Effector memory CD8-positive, alpha-beta T cell (primary cell): ENCODE measurements at regions not wholly inside any gene's neighbourhood (a gene's known extent, or its start where the extent isn't known, plus 50 kb on each side); places are given as distances from the start of the nearest gene placed in this dataset.
"Not testable (repeated sequence)": the region's sequence is repeated elsewhere in the genome, so short reads cannot be mapped to it uniquely, and the experiment has no call there.

ENCODE experiments used
- ATAC-seq: fragments of 150-1000 bp; cut with Tn5 transposase; replicated peaks from 2 replicates; pipeline ENCODE4 v1.10.0; 2021; ENCODE audit warnings: mild to moderate bottlenecking, moderate library complexity
- DNase-seq, 3 experiments: peaks; one replicate each; pipeline ENCODE4 v3.0.0; 2021
- H3K27ac Mint-ChIP-seq, 2 donors: one replicate each; pipeline ENCODE4 v1.8.0; 2022; ENCODE audit warnings: mild to moderate bottlenecking in 2 of 2, mixed read lengths in 2 of 2, moderate library complexity in 2 of 2
- H3K27me3 Mint-ChIP-seq, 2 donors: one replicate each; pipeline ENCODE4 v1.8.0; 2022; ENCODE audit warnings: mixed read lengths in 2 of 2
- H3K36me3 Mint-ChIP-seq: one replicate; pipeline ENCODE4 v1.8.0; 2022; ENCODE audit warnings: mild to moderate bottlenecking, moderate library complexity, mixed read lengths; ENCODE audit not compliant: insufficient read depth
- H3K4me1 Mint-ChIP-seq, 2 donors: one replicate each; pipeline ENCODE4 v1.8.0; 2022; ENCODE audit warnings: low read depth in 2 of 2, mixed read lengths in 2 of 2
- H3K4me3 Mint-ChIP-seq, 2 donors: one replicate each; pipeline ENCODE4 v1.8.0; 2022; ENCODE audit warnings: mild to moderate bottlenecking in 2 of 2, mixed read lengths in 2 of 2, moderate library complexity in 2 of 2
- H3K9me3 Mint-ChIP-seq, 2 donors: one replicate each; pipeline ENCODE4 v1.8.0; 2022; ENCODE audit warnings: mixed read lengths in 2 of 2

DNA sequence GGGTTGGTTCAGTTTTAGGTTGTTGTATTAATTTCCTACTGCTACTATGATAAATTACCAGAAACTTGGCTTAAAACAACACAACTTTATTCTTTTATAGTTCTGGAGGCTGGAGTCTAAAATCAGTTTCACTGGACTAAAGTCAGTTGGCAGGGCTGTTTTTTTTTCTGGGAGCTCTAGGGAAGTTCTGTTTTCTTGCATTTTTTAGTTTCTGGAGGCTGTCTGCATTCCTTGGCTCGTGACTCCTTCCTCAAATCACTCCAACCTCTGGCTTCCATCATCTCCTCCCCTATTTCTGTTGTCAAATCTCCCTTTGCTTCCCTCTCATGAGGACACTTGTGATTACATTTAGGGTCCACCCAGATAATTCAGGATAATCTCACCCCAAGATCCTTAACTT is 51.3 kb upstream of the SUB1 start:
- Mint-ChIP-seq H3K9me3 (no peaks in the 10 kb centered on the region), H3K36me3 (peaks cover 17% of the 10 kb centered on the region), H3K27ac (peak overlapping the region in 1 of 2 donors; percentile 36), H3K4me1 (peaks cover 37 to 46% of the 10 kb centered on the region in 2 donors), H3K27me3 (no peaks in the 10 kb centered on the region), H3K4me3 (peak overlapping the region in 1 of 2 donors; percentile 87)
- ATAC-seq (no peak), DNase-seq (no peak)

DNA sequence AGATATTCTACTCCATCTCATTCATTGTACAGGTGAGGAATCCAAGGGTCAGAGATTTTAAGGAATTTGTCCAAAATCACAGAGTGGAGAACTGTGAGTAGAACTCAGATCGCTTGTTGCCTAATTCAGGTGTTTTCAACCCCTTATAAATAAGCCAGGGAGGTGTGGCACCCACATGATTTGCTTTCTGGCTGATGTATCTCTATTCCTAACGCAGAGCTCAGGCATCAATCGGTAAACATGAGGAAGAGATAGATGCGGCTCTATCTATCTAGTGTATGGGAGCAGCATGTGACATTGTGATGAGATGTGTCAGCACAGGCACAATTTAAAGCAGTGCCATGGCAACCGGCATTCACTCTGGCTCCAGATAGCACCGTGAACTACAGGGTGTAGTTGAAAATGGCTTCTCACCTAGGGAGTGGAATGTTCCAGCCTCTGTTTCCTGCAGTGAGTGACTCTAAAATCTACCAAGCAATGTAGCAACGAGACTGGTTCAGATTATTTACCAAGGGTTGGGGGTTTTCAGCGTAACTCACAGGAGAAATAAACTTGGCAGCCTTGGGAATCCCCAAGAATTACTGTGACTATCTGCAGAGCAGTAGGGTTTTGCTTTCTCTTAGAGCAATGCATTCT is 53.4 kb upstream of the SUB1 start:
- H3K27me3 Mint-ChIP-seq, result no peaks in the 10 kb centered on the region
- ATAC-seq (peak; percentile 77), DNase-seq (peak; percentile 35 to 50 (median 39))
- peaks cover 25 to 33% of the 10 kb centered on the region in 2 donors for H3K4me1 Mint-ChIP-seq
- H3K36me3 Mint-ChIP-seq, result peaks cover 17% of the 10 kb centered on the region
- H3K4me3 Mint-ChIP-seq, result peak overlapping the region; percentile 87 to 91
- peak overlapping the region; percentile 94 to 96 for H3K27ac Mint-ChIP-seq
- no peaks in the 10 kb centered on the region for H3K9me3 Mint-ChIP-seq

DNA sequence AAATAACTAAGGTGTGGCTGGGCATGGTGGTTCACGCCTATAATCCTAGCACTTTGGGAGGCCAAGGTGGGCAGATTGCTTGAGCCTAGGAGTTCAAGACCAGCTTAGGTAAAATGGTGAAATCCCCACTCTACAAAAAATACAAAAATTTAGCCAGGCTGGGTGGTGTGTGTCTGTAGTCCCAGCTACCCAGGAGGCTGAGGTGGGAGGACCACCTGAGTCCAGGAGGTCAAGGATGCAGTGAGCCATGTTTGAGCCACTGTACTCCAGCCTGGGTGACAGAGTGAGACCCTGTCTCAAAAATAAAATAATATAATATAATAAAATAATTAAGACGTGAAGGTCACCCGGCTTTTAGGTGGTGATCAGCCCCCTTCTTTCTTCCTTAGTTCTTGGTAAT is 58.0 kb upstream of the SUB1 start:
- not testable (repeated sequence) for H3K27me3 Mint-ChIP-seq, H3K9me3 Mint-ChIP-seq, H3K4me3 Mint-ChIP-seq, ATAC-seq, DNase-seq
- peaks cover 14% of the 10 kb centered on the region for H3K36me3 Mint-ChIP-seq
- peaks cover 12 to 17% of the 10 kb centered on the region in 2 donors for H3K4me1 Mint-ChIP-seq
- peak overlapping the region in 1 of 2 donors; percentile 14 for H3K27ac Mint-ChIP-seq

DNA sequence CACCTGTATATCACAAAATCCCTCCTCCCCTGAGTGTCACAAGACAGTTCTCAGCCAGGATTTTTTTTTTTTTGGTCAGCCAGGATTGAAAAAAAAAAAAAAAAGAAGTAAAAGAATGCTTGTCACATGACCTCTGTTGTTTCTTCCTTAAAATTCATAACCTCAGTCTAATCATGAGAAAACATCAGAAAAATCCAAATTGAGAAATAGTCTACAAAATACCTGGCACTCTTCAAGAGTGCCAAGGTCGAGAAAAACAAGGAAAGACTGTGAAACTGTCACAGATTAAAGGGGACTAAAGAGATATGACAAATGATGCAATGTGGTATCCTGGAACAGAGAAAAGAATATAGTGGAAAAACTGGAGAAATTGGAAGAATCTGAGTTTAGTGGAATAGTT is 58.5 kb upstream of the SUB1 start:
- Mint-ChIP-seq H3K27me3 (peaks cover 0 to 6% of the 10 kb centered on the region in 2 donors), H3K4me1 (peaks cover 8 to 11% of the 10 kb centered on the region in 2 donors), H3K9me3 (no peaks in the 10 kb centered on the region), H3K36me3 (peaks cover 10% of the 10 kb centered on the region), H3K4me3 (no peak overlapping the region), H3K27ac (no peak overlapping the region)
- no peak for ATAC-seq
- DNase-seq, result no peak

DNA sequence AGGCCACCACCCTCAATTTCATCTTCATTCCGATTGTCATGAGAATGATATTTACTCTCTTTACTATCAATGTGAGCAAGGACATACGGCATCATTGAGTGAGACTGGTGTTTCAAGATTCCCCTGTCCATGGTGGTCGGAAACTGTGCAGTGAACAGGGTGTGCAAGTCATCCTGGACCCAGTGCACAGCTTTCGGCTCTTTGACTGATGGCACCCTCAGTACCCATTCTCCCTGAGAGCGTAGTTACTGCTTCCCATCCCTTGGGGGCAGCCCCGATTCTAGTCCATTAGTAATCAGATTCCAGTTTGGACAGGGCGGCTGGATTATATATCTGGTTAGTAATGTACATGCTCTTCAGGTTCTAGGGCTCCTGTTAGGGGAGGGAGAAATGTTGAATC is 61.7 kb upstream of the SUB1 start:
- Mint-ChIP-seq H3K27me3 (peaks cover 0 to 6% of the 10 kb centered on the region in 2 donors), H3K36me3 (no peaks in the 10 kb centered on the region), H3K4me3 (no peak overlapping the region), H3K9me3 (no peaks in the 10 kb centered on the region), H3K27ac (no peak overlapping the region), H3K4me1 (peaks cover 0 to 3% of the 10 kb centered on the region in 2 donors)
- DNase-seq, result no peak
- ATAC-seq, result no peak

DNA sequence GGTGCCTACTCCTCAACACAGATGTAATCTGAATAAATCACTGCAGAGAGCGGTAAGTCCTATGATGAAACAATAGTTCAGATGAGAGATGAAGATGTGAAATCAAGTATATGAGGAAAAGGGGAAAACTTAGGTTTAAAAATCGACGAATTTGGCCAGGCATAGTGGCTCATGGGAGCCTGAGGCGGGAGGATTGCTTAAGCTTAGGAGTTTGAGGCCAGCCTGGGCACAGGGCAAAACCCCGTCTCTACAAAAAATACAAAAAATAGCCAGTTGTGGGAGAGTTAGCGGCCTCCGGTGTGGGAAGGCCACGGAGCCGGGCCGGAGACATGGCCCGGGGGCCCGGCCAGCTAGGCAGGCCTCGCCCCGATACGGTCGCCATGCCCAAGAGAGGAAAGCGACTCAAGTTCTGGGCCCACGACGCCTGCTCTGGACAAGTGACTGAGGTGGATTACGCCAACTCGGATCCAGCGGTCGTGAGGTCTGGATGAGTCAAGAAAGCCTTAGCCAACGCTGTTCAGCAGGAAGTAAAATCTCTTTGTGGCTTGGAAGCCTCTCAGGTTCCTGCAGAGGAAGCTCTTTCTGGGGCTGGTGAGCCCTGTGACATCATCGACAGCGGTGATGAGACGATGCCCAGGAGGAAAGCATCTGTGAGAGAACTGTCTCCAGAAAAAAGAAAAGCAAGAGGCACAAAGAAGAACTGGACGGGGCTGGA is 62.8 kb upstream of the SUB1 start:
- peaks cover 4% of the 10 kb centered on the region for H3K36me3 Mint-ChIP-seq
- no peaks in the 10 kb centered on the region for H3K9me3 Mint-ChIP-seq
- H3K27ac Mint-ChIP-seq, result peak overlapping the region in 1 of 2 donors; percentile 14
- DNase-seq, result no peak
- H3K4me1 Mint-ChIP-seq, result peaks cover 0 to 3% of the 10 kb centered on the region in 2 donors
- peaks cover 0 to 6% of the 10 kb centered on the region in 2 donors for H3K27me3 Mint-ChIP-seq
- H3K4me3 Mint-ChIP-seq, result no peak overlapping the region
- ATAC-seq, result peak; percentile 49

DNA sequence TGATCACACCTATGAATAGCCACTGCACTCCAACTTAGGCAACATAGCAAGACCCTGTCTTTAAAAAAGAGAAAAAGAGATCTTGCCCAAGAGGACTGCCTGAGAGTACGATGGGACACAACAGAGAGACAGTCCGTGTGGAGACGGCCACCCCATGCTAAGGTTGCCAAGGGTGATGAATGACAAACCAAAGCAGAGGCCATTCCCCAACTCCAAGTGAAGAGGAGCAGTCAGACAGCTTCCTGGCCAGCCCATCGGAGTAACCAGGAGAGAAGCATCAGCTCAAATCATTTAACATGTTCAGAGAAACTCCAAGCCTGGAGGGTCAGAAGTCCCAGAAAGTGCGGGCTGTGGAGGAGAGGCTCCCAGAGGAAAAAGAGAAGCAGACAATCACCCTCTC is 63.9 kb upstream of the SUB1 start:
- ATAC-seq (no peak), DNase-seq (no peak)
- H3K36me3 Mint-ChIP-seq, result peaks cover 6% of the 10 kb centered on the region
- no peak overlapping the region for H3K4me3 Mint-ChIP-seq
- H3K4me1 Mint-ChIP-seq, result peaks cover 0 to 3% of the 10 kb centered on the region in 2 donors
- peaks cover 0 to 6% of the 10 kb centered on the region in 2 donors for H3K27me3 Mint-ChIP-seq
- H3K9me3 Mint-ChIP-seq, result no peaks in the 10 kb centered on the region
- no peak overlapping the region for H3K27ac Mint-ChIP-seq

DNA sequence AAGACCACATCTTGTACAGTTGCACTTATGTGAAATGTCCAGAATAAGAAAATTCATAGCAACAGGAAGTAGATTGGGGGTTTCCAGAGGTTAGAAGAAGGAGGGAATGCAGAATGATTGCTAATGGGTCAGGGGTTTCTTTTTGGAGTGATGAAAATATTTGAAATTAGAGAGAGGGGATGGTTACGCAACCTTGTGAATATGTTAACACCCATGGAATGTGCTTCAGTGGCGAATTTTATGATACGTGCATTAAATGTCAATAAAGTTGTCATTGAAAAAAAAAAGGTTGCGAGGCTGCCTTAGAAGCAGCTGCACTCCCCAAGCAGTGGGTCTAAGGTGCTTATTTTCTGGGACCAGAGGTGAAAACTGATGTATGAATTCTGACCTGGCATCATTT is 64.4 kb upstream of the SUB1 start:
- Mint-ChIP-seq H3K4me3 (no peak overlapping the region), H3K4me1 (peaks cover 0 to 3% of the 10 kb centered on the region in 2 donors), H3K36me3 (peaks cover 6% of the 10 kb centered on the region), H3K27ac (peak overlapping the region in 1 of 2 donors; percentile 4), H3K9me3 (no peaks in the 10 kb centered on the region), H3K27me3 (peaks cover 0 to 6% of the 10 kb centered on the region in 2 donors)
- DNase-seq (no peak), ATAC-seq (no peak)

DNA sequence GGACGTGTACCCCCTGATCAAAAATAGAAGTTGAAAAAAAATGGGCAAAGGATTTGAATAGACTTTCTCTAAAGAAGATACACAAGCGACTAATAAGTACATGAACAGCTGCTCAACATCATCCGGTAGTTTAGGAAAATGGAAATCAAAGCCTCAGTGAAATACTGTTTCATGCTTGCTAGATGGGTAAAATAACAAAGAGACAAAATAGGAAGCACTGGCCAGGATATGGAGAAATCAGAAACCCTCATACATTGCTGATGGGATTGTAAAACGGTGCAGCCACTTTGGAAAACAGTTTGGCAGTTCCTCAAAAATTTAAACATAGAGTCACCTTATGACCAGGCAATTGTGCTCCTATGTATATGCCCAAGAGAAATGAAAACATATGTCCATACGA is 65.0 kb upstream of the SUB1 start:
- ATAC-seq (no peak), DNase-seq (no peak)
- H3K9me3 Mint-ChIP-seq, result no peaks in the 10 kb centered on the region
- H3K4me1 Mint-ChIP-seq, result peaks cover 0 to 3% of the 10 kb centered on the region in 2 donors
- H3K36me3 Mint-ChIP-seq, result peaks cover 6% of the 10 kb centered on the region
- peaks cover 0 to 6% of the 10 kb centered on the region in 2 donors for H3K27me3 Mint-ChIP-seq
- no peak overlapping the region for H3K4me3 Mint-ChIP-seq
- peak overlapping the region in 1 of 2 donors; percentile 4 for H3K27ac Mint-ChIP-seq

DNA sequence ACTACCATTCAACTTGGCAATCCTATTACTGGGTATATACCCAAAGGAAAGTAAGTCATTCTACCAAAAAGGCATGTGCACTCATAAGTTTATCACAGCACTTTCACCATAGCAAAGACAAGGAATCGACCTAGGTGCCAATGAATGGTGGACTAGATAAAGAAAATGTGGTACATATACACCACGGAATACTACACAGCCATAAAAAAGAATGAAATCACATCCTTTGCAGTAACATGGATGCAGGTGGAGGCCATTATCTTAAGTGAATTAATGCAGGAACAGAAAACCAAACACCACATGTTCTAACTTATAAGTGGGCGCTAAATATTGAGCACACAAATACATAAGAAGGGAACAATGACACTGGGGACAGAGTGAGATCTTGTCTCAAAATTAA is 65.8 kb upstream of the SUB1 start:
- H3K4me3 Mint-ChIP-seq, result no peak overlapping the region
- H3K9me3 Mint-ChIP-seq, result no peaks in the 10 kb centered on the region
- H3K27ac Mint-ChIP-seq, result no peak overlapping the region
- H3K36me3 Mint-ChIP-seq, result peaks cover 6% of the 10 kb centered on the region
- peaks cover 0 to 3% of the 10 kb centered on the region in 2 donors for H3K4me1 Mint-ChIP-seq
- ATAC-seq, result no peak
- peaks cover 0 to 6% of the 10 kb centered on the region in 2 donors for H3K27me3 Mint-ChIP-seq
- no peak for DNase-seq

DNA sequence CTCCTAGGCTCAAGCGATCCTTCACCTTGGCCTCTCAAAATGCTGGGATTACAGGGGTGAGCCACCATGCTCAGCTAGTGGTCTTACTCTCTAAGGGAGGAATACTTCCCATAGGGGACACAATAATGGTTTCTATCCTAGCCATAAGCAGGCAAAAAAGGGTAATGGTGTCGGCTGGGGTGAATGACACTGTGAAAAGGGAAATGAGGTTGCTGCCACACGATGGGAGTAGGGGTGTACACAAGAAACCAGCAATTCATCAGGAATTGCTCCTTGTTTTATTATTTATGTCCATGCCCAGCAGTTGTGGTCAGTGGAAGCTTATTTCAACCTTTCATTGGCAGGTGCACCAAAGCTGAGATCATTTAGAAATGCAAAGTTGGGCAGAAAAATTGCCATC is 70.3 kb upstream of the ZFR start:
- no peaks in the 10 kb centered on the region for H3K9me3 Mint-ChIP-seq
- ATAC-seq (no peak), DNase-seq (no peak)
- peaks cover 6% of the 10 kb centered on the region for H3K36me3 Mint-ChIP-seq
- H3K4me1 Mint-ChIP-seq, result no peaks in the 10 kb centered on the region
- no peak overlapping the region for H3K4me3 Mint-ChIP-seq
- no peaks in the 10 kb centered on the region for H3K27me3 Mint-ChIP-seq
- H3K27ac Mint-ChIP-seq, result no peak overlapping the region

DNA sequence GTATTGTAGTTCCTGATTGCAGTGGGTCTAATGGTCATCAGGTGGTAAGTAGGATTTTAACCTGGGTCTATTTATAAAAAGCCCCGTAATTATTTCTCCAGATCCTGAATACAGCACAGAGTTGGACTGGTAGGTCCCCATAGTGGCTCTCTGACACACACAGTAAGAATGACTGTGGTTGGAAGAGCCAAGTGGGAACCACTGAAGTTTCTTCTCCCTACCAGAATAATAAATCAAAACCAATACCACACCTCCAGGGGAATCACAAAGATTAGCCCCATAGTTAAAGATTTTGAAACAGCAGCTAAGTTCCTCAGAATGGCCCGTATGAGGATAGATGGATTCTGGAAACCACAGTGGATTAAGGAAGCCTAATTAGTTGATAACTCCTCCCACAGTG is 68.4 kb upstream of the ZFR start:
- H3K9me3 Mint-ChIP-seq, result no peaks in the 10 kb centered on the region
- peaks cover 4% of the 10 kb centered on the region in 2 donors for H3K27me3 Mint-ChIP-seq
- DNase-seq, result no peak
- peaks cover 3% of the 10 kb centered on the region for H3K36me3 Mint-ChIP-seq
- no peaks in the 10 kb centered on the region for H3K4me1 Mint-ChIP-seq
- H3K27ac Mint-ChIP-seq, result no peak overlapping the region
- no peak for ATAC-seq
- H3K4me3 Mint-ChIP-seq, result no peak overlapping the region

DNA sequence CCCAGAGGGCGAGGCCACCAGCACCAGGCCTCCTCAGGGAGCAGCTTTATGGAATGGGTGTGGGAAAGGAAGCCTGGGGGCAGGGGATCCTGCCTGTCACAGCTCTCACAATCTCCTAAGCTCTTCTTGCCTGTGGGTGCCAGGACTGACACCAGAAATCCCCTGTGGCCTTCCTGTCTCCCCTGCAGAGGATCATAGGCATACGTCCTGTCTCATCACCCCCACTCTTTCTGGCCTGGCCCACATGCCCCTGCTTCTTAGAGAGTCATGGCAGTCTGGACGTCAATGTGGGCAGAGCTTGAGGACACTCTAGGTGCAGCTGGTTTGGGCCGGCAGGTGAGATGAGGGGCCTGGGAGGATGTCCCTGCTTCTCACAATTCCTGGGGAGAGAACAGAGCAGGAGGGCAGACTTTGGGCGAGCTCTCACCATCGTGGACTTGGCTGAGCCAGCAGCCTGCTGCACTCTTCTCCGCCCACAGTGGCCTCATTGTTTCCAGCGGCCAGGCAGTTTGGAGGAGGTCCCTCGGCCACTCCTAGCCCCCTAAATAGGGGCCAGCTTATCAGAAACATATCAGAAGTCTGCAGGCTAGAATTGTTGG is 67.3 kb upstream of the ZFR start:
- Mint-ChIP-seq H3K4me1 (no peaks in the 10 kb centered on the region), H3K9me3 (no peaks in the 10 kb centered on the region), H3K27ac (no peak overlapping the region), H3K36me3 (no peaks in the 10 kb centered on the region), H3K27me3 (peaks cover 7 to 8% of the 10 kb centered on the region in 2 donors), H3K4me3 (no peak overlapping the region)
- peak; percentile 92 for ATAC-seq
- DNase-seq, result no peak

DNA sequence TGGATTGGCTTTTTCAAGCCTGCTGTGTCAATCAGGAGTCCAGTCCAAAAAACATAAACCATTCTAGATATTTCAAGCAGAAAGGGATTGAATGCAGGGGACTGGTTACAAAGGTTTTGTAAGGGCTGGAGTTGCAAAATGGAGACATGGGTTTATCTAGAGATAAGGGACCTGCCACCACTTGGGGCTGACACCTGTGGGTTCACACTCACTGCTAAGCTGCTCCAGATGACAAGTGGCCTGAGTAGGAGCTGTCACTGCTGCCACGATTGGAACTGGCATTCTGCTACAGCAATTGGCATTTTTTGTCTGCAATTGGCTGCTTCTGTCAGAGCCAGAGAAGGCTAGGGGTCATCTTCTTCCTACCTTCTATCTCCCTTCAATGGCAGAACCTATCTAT is 66.3 kb upstream of the ZFR start:
- peaks cover 7 to 8% of the 10 kb centered on the region in 2 donors for H3K27me3 Mint-ChIP-seq
- ATAC-seq (no peak), DNase-seq (no peak)
- H3K9me3 Mint-ChIP-seq, result no peaks in the 10 kb centered on the region
- H3K36me3 Mint-ChIP-seq, result no peaks in the 10 kb centered on the region
- H3K4me1 Mint-ChIP-seq, result no peaks in the 10 kb centered on the region
- no peak overlapping the region for H3K27ac Mint-ChIP-seq
- H3K4me3 Mint-ChIP-seq, result no peak overlapping the region
